Glutamatergic neuron (in vitro differentiated cells): ENCODE measurements at regions not wholly inside any gene's neighbourhood (a gene's known extent, or its start where the extent isn't known, plus 50 kb on each side); places are given as distances from the start of the nearest gene placed in this dataset.

Experiments
- DNase-seq: peaks from one replicate; pipeline ENCODE4 v3.0.0; 2022
- H3K27ac Mint-ChIP-seq: one replicate; pipeline ENCODE4 v1.8.0; 2020; ENCODE audit warnings: mild to moderate bottlenecking, mixed read lengths, inconsistent platforms; ENCODE audit not compliant: unreplicated experiment
- H3K27me3 Mint-ChIP-seq: one replicate; pipeline ENCODE4 v1.8.0; 2020; ENCODE audit warnings: mild to moderate bottlenecking, moderate library complexity, mixed read lengths, inconsistent platforms; ENCODE audit not compliant: unreplicated experiment
- H3K36me3 Mint-ChIP-seq: one replicate; pipeline ENCODE4 v1.8.0; 2020; ENCODE audit warnings: mild to moderate bottlenecking, mixed read lengths, inconsistent platforms; ENCODE audit not compliant: unreplicated experiment
- H3K4me1 Mint-ChIP-seq: one replicate; pipeline ENCODE4 v1.8.0; 2020; ENCODE audit warnings: mild to moderate bottlenecking, low read depth, mixed read lengths, inconsistent platforms; ENCODE audit not compliant: unreplicated experiment
- H3K4me3 Mint-ChIP-seq: one replicate; pipeline ENCODE4 v1.8.0; 2020; ENCODE audit warnings: mild to moderate bottlenecking, mixed read lengths, inconsistent platforms; ENCODE audit not compliant: unreplicated experiment
- H3K9me3 Mint-ChIP-seq: one replicate; pipeline ENCODE4 v1.8.0; 2020; ENCODE audit warnings: mild to moderate bottlenecking, moderate library complexity, mixed read lengths, inconsistent platforms; ENCODE audit not compliant: unreplicated experiment
- CTCF ChIP-seq: fragments of 200-600 bp; sonication (generic); IDR thresholded peaks from one replicate; pipeline ENCODE4 v1.5.0; 2021; ENCODE audit not compliant: partially characterized antibody, unreplicated experiment

GRCh38 chr7:125061-125475 is 67.3 kb upstream of the FAM20C start:
- DNase-seq: no peak
- Mint-ChIP-seq H3K27ac (no peak overlapping the region), H3K27me3 (peaks cover 5% of the 10 kb centered on the region)

GRCh38 chr7:125661-126060 is 66.7 kb upstream of the FAM20C start:
- H3K9me3 Mint-ChIP-seq: peaks cover 7% of the 10 kb centered on the region
- peaks cover 14% of the 10 kb centered on the region for H3K4me1 Mint-ChIP-seq
- no peak for DNase-seq
- TF ChIP-seq CTCF: no peak
- H3K4me3 Mint-ChIP-seq: no peak overlapping the region
- peaks cover 5% of the 10 kb centered on the region for H3K27me3 Mint-ChIP-seq
- H3K36me3 Mint-ChIP-seq: peaks cover 10% of the 10 kb centered on the region
- peak overlapping the region; percentile 53 for H3K27ac Mint-ChIP-seq

More at GRCh38 chr7:125061-125475, 67.3 kb upstream of the FAM20C start:
- peaks cover 12% of the 10 kb centered on the region for H3K4me1 Mint-ChIP-seq
- TF ChIP-seq CTCF: no peak
- H3K4me3 Mint-ChIP-seq: no peak overlapping the region
- peaks cover 10% of the 10 kb centered on the region for H3K36me3 Mint-ChIP-seq
- H3K9me3 Mint-ChIP-seq: peaks cover 7% of the 10 kb centered on the region

GRCh38 chr7:126368-126767 is 66.0 kb upstream of the FAM20C start:
- TF ChIP-seq CTCF: no peak
- Mint-ChIP-seq H3K27ac (no peak overlapping the region), H3K4me3 (no peak overlapping the region), H3K9me3 (peaks cover 7% of the 10 kb centered on the region), H3K27me3 (peaks cover 5% of the 10 kb centered on the region), H3K4me1 (peaks cover 14% of the 10 kb centered on the region), H3K36me3 (peaks cover 10% of the 10 kb centered on the region)
- no peak for DNase-seq

GRCh38 chr7:127064-127598 is 65.2 kb upstream of the FAM20C start:
- H3K4me3 Mint-ChIP-seq: no peak overlapping the region
- no peak for TF ChIP-seq CTCF
- peaks cover 3% of the 10 kb centered on the region for H3K27me3 Mint-ChIP-seq
- H3K9me3 Mint-ChIP-seq: peaks cover 7% of the 10 kb centered on the region
- peaks cover 16% of the 10 kb centered on the region for H3K4me1 Mint-ChIP-seq
- H3K36me3 Mint-ChIP-seq: peaks cover 10% of the 10 kb centered on the region
- no peak overlapping the region for H3K27ac Mint-ChIP-seq
- DNase-seq: no peak

GRCh38 chr7:128171-129080 is 63.9 kb upstream of the FAM20C start:
- peaks cover 6% of the 10 kb centered on the region for H3K9me3 Mint-ChIP-seq
- peaks cover 3% of the 10 kb centered on the region for H3K27me3 Mint-ChIP-seq
- H3K4me3 Mint-ChIP-seq: no peak overlapping the region
- DNase-seq: no peak
- no peak for TF ChIP-seq CTCF
- H3K4me1 Mint-ChIP-seq: peaks cover 17% of the 10 kb centered on the region
- no peak overlapping the region for H3K27ac Mint-ChIP-seq
- peaks cover 10% of the 10 kb centered on the region for H3K36me3 Mint-ChIP-seq
